HG03354 (cell line): ENCODE measurements at regions not wholly inside any gene's neighbourhood (a gene's known extent, or its start where the extent isn't known, plus 50 kb on each side); places are given as distances from the start of the nearest gene placed in this dataset.
"Not testable (repeated sequence)": the region's sequence is repeated elsewhere in the genome, so short reads cannot be mapped to it uniquely, and the experiment has no call there.

Experiments
- ATAC-seq: cut with Tn5 transposase; IDR thresholded peaks from one replicate; pipeline ENCODE4 v1.9.1; 2021; ENCODE audit warnings: mild to moderate bottlenecking; ENCODE audit not compliant: unreplicated experiment, poor library complexity, severe bottlenecking

DNA sequence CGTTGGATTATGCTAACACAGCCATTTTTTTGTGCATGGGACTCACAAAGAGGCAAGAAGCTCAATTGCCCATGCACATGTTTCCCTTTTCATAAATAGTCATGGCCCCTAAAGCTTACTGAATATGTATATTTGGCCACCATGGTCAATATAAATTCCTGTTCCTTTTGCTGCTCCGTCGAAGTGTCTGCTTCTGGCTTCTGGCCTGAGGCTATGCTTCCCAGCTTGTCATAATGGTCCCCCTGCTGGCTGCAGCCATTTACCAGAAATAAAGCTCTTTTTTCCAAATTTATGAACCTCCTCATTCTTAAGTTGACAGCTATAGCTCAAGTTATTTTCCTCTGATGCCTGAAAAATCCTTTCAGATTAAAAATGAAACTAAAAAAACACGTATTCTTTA lies 602.1 kb downstream of the VGLL3 start:
- ATAC-seq: no peak

DNA sequence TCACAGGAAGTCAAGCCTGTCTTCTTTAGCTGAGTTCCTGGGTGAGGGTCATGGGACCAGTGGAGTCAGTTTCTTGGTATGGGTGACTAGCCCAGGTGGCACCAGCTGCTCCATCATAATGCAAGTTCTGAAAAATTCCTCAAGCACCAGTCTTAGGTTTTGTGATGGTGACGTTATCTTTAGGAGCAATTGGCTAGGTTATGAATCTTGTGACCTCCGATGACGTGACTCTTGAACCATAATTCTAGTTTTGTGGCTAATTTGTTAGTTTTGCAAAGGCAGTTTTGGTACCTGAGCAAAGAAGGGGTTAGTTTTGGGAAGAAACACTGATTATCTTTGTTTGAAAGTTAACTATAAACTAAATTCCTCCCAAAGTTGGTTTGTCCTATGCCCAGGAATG lies 608.4 kb downstream of the VGLL3 start:
- no peak for ATAC-seq

DNA sequence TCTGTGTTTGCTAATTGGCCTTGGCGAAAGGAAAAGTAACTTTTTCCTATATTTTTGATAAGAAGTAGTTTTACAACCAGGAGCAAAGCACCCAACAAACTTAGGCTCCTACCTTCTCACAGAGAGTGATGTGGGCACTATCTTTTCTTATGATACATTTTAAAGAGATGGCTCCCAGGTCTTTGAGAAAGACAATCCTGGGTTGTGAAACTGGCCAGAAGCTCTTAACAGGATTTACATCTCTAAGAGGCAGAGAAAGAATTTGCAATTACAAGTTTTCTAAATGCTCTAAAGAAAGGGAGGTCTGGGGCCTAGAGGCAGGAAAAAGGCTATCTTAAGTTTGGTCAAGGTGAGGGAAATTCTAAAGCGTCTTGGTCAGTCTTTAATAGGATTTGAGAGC lies 609.7 kb downstream of the VGLL3 start:
- ATAC-seq: no peak

DNA sequence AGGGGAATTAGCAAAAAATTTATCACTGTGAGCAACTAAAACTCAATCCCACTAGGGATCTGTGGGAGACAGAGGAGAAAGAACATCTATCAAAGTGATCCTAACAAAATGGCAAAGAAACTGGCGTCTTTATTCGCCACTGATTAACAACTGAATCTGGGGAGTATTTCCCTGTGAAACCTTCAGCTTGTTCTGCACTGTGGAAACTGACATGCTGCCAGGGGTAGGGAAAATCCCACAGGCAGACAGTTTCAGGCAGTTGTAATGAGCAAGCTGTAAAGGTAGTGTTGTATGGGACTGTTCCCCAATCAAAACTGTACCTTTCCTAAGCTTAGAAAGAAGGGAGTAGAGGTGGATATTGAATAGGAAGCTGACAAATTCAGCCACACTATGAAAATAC lies 611.7 kb downstream of the VGLL3 start:
- ATAC-seq: no peak

DNA sequence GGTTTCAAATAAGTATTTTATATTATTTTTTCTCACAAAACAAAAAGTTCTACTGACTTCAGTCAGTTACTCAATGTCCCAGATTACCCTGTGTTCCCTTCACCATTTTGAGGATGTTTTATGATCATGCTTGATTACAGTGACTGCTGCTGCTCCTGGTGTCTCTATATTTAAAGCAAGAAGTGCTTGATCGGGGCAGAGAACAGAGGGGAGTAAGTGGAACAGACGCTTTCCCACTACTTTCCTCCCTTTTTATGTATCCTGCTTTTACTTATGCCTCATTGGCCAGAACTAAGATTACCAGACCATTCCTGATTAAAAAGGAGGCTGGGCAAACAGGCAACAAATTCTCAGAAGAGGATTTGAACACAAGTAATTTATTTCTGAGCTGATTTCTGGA lies 612.1 kb downstream of the VGLL3 start:
- ATAC-seq: no peak

DNA sequence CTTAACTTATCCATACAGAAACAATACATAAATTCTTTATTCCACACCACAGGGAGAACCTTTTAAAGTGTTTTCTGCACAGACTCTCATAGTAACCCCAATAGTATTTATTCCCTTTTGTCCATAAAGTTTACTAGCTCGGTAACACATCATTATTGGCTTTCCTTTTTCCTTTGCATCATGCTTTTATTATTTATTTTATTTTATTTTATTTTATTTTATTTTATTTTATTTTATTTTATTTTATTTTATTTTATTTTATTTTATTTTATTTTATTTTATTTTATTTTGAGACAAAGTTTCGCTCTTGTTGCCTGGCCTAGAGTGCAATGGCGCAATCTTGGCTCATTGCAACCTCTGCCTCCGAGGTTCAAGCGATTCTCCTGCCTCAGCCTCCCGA lies 655.4 kb downstream of the VGLL3 start:
- not testable (repeated sequence) for ATAC-seq

DNA sequence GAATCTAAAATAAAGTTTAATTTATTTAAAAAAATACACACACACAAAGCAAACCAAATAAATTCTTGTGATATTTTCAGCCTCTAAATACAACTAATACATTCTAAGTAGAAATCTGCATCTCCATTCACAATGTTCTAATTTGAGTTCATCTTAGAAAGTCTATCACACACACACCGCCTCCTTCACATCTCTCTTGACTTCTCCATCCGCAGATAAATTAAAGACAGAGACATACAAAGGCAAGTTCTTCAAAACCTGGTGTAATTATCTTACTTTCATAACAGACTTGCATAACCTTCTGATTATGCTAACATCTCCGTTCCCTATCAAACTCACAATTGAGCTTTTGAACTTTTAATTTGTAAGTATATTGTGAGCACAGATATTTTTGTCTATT lies 657.3 kb downstream of the VGLL3 start:
- no peak for ATAC-seq

DNA sequence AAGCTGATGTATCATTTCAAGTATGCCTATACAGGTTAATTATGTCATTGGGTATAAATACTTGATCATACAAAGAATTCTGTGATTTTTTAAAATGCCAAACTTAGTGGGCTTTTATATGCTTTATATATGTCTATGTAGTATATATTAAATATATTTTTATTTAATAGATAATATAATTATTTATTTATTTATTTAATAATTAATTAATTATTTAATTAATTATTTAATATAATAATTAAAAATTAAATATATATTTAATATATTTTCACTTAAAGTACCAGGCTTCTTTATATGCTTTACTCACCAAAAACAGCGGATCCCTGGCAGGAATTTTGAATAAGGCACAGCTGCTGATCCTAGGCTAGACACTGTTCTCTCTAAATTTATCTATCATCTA lies 687.0 kb downstream of the VGLL3 start:
- ATAC-seq: no peak

DNA sequence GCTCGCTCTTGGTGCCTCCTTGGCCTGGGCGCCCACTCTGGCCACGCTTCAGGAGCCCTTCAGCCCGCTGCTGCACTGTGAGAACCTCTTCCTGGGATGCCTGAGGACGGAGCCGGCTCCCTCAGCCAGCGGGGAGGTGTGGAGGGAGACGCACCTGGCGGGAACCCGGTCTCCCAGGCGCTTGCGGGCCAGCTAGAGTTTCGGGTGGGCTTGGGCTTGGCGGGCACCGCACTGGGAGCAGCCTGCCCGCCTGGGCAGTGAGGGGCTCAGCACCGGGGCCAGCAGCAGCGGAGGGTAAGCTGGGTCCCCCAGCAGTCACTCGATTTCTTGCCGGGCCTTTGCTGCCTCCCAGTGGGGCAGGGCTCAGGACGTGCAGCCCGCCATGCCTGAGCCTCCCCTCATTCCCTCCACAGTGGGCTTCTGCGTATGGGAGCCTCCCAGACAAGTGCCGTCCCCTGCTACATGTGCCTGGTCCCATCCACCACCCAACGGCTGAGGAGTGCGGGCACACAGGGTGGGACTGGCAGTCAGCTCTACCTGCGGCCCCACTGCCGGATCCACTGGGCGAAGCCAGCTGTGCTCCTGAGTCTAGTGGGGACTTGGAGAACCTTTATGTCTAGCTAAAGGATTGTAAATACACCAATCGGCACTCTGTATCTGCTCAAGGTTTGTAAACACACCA lies 708.7 kb downstream of the VGLL3 start:
- ATAC-seq: no peak

DNA sequence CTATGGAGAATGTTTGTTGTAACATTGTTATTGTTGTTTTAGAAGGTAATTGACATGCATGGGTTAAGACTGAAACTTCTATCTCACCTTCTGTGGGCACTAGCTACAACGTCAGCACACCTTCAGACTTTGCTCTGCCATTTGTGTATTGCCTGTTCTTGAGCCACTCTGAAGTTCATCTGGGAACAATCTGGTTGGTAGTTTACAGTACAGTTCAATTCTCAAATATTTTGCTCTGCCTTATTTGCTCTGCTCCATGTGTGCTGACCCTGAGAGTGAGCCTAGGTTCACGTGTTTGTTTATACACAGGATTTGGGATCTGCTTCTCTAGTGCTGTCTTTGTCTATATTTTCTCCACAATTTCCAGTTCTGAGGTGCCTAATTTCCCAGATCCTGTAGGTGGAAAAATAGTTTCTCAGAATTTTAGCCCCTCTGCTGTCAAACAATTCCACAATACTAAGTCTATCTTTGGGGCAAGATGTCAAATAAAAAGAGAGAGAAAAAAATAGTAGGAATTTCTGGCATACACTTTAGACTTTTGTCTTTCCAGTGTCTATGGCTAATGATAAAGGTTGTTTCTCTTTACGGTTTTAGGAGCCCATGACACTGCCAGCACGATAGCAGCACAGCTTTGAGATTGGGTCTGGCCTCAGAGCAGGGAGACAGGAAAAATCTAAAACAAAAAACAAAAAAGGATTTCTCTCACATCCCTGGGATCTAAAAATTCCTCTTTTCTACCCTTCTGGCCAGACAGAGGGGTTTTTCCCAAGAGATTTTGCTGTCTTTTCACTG lies 721.4 kb downstream of the VGLL3 start:
- ATAC-seq: no peak

DNA sequence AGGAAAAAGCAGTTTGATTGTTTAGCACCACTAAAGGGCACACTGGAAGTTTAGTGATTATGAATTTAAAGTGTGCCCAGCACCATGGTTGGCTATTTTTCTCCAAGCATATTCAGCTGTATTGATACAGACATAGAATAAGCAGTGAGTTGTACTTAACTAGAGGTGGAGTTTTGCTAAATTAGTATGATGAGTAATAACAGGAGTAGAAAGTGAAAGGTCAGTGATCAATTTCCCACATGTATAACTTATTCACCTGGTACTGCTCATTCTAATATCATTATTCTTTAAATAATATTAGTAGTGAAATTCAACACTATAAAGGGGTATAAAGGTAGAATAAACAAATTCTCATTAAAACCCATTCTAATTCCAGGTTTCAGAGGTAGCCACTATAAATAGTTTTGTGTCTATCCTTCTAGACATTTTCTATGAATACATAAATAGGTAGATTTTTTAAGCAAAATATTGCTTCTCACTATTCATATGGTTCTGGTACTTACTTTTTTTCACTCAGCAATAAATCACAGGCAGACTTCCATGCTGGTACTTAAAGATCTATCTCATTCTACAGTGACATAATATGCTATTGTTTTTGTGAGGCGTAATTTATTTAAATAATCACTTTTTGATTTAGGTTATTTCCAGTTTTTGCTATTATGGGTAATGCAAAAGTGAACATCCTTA lies 732.9 kb downstream of the VGLL3 start:
- ATAC-seq: no peak

DNA sequence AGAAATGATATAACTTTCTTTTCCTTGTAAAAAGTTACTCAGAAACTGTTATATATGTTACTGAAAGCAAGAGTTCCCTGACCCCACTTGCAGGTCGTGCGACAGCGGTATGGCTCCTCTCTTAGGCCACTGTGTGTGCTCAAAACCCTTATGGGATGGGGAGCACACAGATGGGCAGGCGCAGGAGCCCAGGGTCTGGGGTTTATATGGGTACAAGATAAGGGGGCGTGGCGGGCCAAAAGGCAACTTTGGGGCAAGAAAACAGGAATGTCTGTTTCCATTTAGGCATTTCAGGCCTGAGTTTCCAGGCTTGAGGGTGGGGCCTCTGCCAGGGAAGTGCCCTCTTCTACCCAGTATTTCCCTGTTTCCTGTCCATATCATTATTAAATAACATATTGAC lies 736.5 kb downstream of the VGLL3 start:
- ATAC-seq: no peak

DNA sequence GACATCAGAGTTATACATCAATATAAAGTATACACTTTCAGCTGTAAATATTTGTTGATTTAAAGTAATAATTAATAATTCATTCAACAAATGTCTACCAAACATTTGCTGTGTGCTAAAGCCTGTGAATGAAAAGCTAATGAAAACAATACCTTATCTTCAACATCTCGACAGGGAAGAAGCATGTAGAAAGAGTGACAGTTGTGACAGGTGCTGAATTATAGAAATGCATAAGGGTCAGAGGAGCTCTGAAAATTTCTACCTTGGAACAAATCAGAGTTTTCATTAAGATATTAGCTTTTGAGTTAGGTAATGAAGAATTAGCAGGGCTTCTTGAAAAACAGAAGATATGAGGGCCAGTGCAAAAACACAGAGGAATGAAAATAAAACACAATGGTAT lies 739.2 kb downstream of the VGLL3 start:
- no peak for ATAC-seq

DNA sequence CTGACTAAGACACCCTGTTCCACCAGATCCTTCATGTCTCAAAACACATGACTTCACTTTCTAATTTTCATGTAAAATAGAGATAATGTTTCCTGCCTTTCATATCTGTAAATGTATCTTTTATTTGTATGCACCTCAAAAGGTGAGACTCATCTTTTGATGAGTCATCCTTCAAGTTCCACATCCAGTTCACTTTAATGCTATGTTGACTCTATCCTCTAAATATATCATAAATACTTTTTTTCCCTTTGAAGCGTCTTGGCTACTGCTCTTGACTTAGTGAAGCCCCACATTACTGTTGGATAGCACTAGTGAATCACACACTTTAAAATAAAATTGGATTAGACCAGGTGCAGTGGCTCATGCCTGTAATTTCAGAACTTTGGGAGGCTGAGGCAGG lies 741.1 kb downstream of the VGLL3 start:
- no peak for ATAC-seq

DNA sequence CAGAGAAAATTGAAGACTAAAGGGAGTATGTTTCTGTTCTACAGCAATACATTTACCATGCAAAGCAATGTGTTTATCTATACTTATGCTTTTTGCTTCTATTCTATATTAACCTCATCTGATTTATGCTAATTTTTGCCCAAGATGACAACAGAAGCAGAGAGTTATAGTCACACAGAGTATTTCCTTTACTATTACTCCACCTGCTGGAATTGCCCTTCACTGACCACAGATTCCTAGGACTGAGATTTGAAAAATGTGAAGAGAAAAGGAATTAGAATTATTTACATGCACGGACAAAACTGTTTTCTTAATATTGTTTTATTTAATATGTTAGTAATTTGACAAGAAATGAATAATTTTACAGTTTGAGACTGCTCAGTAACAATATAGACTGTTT lies 745.6 kb downstream of the VGLL3 start:
- ATAC-seq: no peak

DNA sequence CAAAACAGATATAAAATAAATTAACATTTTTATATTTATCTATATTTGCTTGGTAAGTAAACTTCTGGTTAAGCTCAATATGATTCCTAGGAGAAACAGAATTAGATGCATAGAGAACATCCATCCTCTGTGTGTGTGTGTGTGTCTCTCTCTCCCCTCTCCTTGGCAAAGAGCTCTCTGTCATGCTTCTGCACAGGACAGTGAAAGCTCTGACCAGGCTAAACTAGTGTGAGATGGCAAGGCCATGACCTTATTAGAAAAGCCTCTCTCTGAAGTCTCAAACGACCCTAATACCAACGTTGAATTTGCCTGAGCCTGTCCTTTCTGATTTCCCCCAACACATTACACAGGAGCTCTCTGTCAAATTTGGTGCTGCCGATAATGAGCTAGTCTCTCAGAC lies 746.0 kb downstream of the VGLL3 start:
- no peak for ATAC-seq

DNA sequence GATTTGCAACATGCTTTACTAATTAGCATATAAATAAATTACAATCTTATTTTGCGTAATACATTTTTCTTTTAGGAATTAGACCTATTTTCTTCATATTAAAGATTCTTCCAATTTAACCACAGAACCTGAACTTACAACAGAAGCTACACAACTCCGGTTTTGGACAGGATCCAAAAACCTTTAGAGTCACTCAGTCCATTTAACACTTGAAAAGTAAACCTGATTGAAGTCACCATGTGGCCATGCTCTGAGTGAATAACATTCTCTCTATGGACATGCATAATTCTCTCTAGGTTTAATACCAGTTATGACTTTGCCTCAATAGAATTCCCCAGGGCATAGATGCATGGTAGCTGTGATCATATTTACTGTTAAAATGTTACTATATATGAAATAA lies 751.0 kb downstream of the VGLL3 start:
- no peak for ATAC-seq

DNA sequence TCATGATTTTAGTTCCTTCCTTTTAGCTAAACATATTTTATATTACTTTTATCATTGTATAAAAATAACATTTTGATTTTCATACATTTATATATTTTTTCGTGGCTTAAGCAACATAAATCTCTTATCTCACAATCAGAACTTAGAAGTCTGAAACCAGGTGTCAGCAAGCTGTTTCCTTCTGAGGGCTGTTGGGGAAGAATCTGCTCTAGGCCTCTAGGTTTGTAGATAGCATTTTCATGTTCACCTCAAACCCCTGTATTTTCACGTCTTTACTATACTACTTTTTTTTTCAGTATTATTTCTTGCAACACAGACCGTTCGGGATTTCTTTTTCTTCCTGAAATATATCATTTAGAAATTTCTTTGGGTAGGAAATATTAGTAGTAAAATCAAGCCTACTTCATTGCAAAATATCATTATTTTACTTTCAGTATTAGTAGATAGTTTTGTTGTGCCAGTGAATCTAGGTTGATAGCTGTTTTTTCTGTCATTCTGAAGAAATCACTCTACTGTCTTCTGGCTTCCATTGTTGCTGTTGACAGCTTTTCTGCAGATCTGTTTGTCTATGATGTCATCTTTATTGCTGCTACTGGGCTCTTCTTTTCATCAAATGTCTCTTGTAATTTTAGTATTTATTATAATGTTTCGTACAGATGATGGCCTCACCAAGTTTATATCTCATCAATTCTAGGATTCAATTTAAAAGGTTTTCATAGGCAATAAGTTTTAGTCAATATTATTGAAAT lies 756.3 kb downstream of the VGLL3 start:
- no peak for ATAC-seq

DNA sequence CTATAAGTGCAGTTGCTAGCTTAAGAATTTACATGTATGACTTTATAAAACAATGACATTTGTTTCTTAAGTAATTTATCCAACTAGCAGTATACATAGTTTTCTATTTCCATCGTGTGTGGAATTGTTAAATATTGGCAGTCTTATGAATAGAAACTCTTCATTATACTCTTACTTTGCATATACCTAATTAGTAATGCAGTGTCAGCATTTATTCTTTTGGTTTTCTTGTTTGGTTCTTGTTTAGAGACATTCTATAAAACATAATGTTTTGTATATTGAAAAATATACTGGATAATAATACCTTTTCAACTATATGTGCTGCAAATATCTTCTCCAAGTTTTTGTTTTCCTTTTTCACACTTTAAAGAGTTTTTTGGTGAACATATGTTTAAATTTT lies 760.2 kb downstream of the VGLL3 start:
- ATAC-seq: no peak

DNA sequence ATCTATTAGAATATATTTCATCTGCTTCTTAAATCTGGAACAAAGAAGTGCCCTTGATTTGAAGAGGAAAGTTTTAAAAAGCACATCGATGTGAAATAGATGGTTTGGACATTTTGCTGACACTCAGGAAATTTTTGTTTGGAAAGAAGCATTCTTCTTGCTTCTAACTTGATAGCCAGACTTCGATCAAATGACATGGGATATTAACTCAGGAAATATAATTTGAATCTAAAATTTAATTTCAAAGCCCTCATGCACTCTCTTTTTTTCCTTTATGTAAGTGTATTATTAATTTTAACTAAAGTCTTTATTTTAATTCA lies 761.2 kb downstream of the VGLL3 start:
- no peak for ATAC-seq
